ENCODE measurements at regions not wholly inside any gene's neighbourhood (a gene's known extent, or its start where the extent isn't known, plus 50 kb on each side); places are given as distances from the start of the nearest gene placed in this dataset.
A peak's percentile ranks its signal among the peaks of the same experiment; 100 is the strongest.

DNA sequence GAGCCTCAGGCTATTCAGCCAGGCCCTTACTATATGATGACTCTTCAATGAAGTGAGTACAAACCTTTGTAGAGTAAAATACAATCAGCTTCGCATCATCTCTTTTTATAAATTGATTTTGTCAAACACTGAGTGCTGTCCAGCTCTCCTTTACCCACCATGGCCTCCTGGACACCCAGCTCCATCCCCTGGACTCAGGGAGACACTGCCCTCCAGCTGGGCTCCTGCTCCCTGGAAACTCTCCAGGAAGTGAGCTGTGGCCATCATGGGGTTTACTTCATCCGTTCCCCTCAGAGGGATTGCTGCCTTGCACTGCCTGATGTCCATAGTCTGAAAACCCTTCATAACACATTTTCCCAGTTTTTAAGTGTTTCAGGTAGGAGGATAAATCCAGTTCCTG lies 82.5 kb upstream of the XIRP2 start:
- Histone ChIP-seq H3K4me3 (no peak overlapping the region), H3K9ac (ENCODE audit: insufficient read depth in 1 of 2, low read length in 2 of 2) (no peak overlapping the region), H3K9me3 (ENCODE audit: control insufficient read depth in 4 of 4, insufficient read depth in 3 of 4, low read length in 3 of 4) (peaks cover 0 to 4% (median 0%) of the 10 kb centered on the region in 4 donors), H3K27me3 (ENCODE audit: control insufficient read depth in 3 of 3, insufficient read depth in 3 of 3, low read length in 2 of 3) (no peaks in the 10 kb centered on the region), H3K27ac (ENCODE audit: low read depth in 1 of 2, low read length in 1 of 2) (no peak overlapping the region), H3K4me1 (ENCODE audit: control insufficient read depth in 5 of 5, insufficient read depth in 5 of 5, low read length in 5 of 5) (peaks cover 0 to 20% (median 3%) of the 10 kb centered on the region in 5 donors), H3K36me3 (ENCODE audit: control insufficient read depth in 4 of 4, insufficient read depth in 4 of 4, low read length in 4 of 4) (no peaks in the 10 kb centered on the region)
- no peak for DNase-seq
- no peak for ATAC-seq (ENCODE audit: insufficient read depth, low FRiP score)
- TF ChIP-seq, protein P1, sequence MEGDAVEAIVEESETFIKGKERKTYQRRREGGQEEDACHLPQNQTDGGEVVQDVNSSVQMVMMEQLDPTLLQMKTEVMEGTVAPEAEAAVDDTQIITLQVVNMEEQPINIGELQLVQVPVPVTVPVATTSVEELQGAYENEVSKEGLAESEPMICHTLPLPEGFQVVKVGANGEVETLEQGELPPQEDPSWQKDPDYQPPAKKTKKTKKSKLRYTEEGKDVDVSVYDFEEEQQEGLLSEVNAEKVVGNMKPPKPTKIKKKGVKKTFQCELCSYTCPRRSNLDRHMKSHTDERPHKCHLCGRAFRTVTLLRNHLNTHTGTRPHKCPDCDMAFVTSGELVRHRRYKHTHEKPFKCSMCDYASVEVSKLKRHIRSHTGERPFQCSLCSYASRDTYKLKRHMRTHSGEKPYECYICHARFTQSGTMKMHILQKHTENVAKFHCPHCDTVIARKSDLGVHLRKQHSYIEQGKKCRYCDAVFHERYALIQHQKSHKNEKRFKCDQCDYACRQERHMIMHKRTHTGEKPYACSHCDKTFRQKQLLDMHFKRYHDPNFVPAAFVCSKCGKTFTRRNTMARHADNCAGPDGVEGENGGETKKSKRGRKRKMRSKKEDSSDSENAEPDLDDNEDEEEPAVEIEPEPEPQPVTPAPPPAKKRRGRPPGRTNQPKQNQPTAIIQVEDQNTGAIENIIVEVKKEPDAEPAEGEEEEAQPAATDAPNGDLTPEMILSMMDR (IDR thresholded peaks at IDR 0.05; ENCODE audit: control extremely low read depth, extremely low read depth): no peak
- 93 to 95% methylated on average over 2 of the region's 2 CpGs for WGBS, 2 donors

DNA sequence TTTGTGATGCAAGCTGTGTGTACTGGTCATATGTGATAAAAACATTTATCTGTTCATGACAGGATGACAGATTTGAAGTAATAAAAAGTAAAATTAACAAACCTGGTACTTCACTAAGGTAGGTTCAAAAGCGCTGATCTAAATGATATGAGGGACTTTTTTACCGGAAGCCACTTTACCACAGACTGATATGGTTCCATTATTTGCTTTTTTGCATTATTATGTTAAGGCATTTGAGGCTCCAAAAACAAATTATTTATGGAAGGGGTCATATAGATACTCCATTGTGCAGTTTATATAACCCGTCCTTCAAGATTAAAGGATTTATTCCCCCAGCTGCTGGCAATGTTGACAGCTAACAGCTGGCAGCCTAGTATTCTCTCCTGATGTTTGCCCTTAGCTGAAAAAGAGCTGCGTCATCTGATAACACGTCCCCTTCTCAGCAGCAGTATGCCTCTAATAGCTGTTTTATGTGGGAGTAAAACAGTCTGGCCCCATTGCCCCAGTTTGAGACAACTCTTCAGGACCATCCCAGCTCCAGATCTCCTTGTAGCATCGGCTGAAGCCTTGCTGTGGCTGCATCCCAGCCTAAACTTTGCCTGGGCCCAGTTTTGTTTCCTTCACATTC lies 84.8 kb upstream of the XIRP2 start:
- Histone ChIP-seq H3K4me1 (ENCODE audit: control insufficient read depth in 5 of 5, insufficient read depth in 5 of 5, low read length in 5 of 5) (peaks cover 0 to 20% (median 3%) of the 10 kb centered on the region in 5 donors), H3K9me3 (ENCODE audit: control insufficient read depth in 4 of 4, insufficient read depth in 3 of 4, low read length in 3 of 4) (peaks cover 0 to 4% (median 0%) of the 10 kb centered on the region in 4 donors), H3K4me3 (no peak overlapping the region), H3K27me3 (ENCODE audit: control insufficient read depth in 3 of 3, insufficient read depth in 3 of 3, low read length in 2 of 3) (no peaks in the 10 kb centered on the region), H3K27ac (ENCODE audit: low read depth in 1 of 2, low read length in 1 of 2) (peak overlapping the region in 1 of 2 donors; percentile 53), H3K9ac (ENCODE audit: insufficient read depth in 1 of 2, low read length in 2 of 2) (no peak overlapping the region), H3K36me3 (ENCODE audit: control insufficient read depth in 4 of 4, insufficient read depth in 4 of 4, low read length in 4 of 4) (no peaks in the 10 kb centered on the region)
- TF ChIP-seq, protein P1 (IDR thresholded peaks at IDR 0.05; ENCODE audit: control extremely low read depth, extremely low read depth): no peak
- no peak for ATAC-seq (ENCODE audit: insufficient read depth, low FRiP score)
- DNase-seq: peak; percentile 64 to 82 (median 79)
- WGBS, 2 donors: 20 to 27% methylated on average over 6 of the region's 6 CpGs

DNA sequence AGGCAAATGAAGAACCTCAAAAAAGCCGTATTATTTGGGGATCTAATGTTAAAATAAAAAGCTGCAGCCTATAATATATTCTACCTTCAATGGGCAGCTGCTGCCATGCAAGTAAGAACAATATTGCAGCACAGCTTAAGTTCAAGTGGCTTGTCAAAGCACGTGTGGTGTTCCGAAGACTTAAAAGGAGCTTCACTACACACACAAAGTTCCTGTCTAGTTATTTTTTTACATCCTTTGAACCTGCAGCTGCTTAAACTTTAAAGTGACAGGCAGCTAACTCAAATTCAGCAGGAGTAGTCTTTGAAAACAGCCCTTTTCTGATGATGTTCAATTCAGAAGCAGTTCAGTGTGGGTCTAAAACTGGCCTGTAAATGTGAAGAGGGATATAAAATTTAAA lies 85.8 kb upstream of the XIRP2 start:
- 27 to 39% methylated on average over 3 of the region's 3 CpGs for whole genome bisulfite sequencing, 2 donors
- no peak for ATAC-seq (ENCODE audit: insufficient read depth, low FRiP score)
- TF ChIP-seq, protein P1 (IDR thresholded peaks at IDR 0.05; ENCODE audit: control extremely low read depth, extremely low read depth): no peak

DNA sequence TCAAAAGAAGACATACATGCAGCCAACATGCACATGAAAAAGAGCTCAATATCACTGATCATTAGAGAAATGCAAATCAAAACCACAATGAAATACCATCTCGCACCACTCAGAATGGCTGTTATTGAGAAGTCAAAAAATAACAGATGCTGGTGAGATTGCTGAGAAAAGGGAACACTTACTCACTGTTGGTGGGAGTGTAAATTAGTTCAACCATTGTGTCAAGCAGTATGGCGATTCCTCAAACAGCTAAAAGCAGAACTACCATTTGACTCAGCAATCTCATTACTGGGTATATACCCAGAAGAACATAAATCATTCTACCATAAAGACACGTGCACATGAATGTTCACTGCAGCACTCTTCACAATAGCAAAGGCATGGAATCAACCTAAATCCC lies 95.5 kb upstream of the XIRP2 start:
- no peak for ATAC-seq (ENCODE audit: insufficient read depth, low FRiP score)
- no peaks in the 10 kb centered on the region for H3K27me3 ChIP-seq (ENCODE audit: control insufficient read depth in 3 of 3, insufficient read depth in 3 of 3, low read length in 2 of 3)
- no peak for DNase-seq
- H3K27ac ChIP-seq (ENCODE audit: low read depth in 1 of 2, low read length in 1 of 2): no peak overlapping the region
- H3K9ac ChIP-seq (ENCODE audit: insufficient read depth in 1 of 2, low read length in 2 of 2): no peak overlapping the region
- TF ChIP-seq, protein P1 (IDR thresholded peaks at IDR 0.05; ENCODE audit: control extremely low read depth, extremely low read depth): no peak
- H3K36me3 ChIP-seq (ENCODE audit: control insufficient read depth in 4 of 4, insufficient read depth in 4 of 4, low read length in 4 of 4): no peaks in the 10 kb centered on the region
- H3K4me1 ChIP-seq (ENCODE audit: control insufficient read depth in 5 of 5, insufficient read depth in 5 of 5, low read length in 5 of 5): no peaks in the 10 kb centered on the region
- 31 to 63% methylated on average over 3 of the region's 3 CpGs for WGBS, 2 donors
- H3K9me3 ChIP-seq (ENCODE audit: control insufficient read depth in 4 of 4, insufficient read depth in 3 of 4, low read length in 3 of 4): peaks cover 0 to 4% (median 4%) of the 10 kb centered on the region in 4 donors
- H3K4me3 ChIP-seq: no peak overlapping the region

More for the DNA sequence above, 85.8 kb upstream of the XIRP2 start:
- DNase-seq: peak in 1 of 3 donors; percentile 26
- Histone ChIP-seq H3K9ac (ENCODE audit: insufficient read depth in 1 of 2, low read length in 2 of 2) (no peak overlapping the region), H3K9me3 (ENCODE audit: control insufficient read depth in 4 of 4, insufficient read depth in 3 of 4, low read length in 3 of 4) (peaks cover 0 to 4% (median 0%) of the 10 kb centered on the region in 4 donors), H3K4me3 (no peak overlapping the region), H3K27me3 (ENCODE audit: control insufficient read depth in 3 of 3, insufficient read depth in 3 of 3, low read length in 2 of 3) (no peaks in the 10 kb centered on the region), H3K36me3 (ENCODE audit: control insufficient read depth in 4 of 4, insufficient read depth in 4 of 4, low read length in 4 of 4) (no peaks in the 10 kb centered on the region), H3K4me1 (ENCODE audit: control insufficient read depth in 5 of 5, insufficient read depth in 5 of 5, low read length in 5 of 5) (peaks cover 0 to 20% (median 3%) of the 10 kb centered on the region in 5 donors), H3K27ac (ENCODE audit: low read depth in 1 of 2, low read length in 1 of 2) (no peak overlapping the region)

Measured in lung (tissue), 11 donors.